GM18511 (cell line): ENCODE measurements at regions not wholly inside any gene's neighbourhood (a gene's known extent, or its start where the extent isn't known, plus 50 kb on each side); places are given as distances from the start of the nearest gene placed in this dataset.
"Not testable (repeated sequence)": the region's sequence is repeated elsewhere in the genome, so short reads cannot be mapped to it uniquely, and the experiment has no call there.

ENCODE experiments used
- ATAC-seq: cut with Tn5 transposase; IDR thresholded peaks from one replicate; pipeline ENCODE4 v1.9.1; 2021; ENCODE audit warnings: mild to moderate bottlenecking, moderate library complexity; ENCODE audit not compliant: unreplicated experiment

DNA sequence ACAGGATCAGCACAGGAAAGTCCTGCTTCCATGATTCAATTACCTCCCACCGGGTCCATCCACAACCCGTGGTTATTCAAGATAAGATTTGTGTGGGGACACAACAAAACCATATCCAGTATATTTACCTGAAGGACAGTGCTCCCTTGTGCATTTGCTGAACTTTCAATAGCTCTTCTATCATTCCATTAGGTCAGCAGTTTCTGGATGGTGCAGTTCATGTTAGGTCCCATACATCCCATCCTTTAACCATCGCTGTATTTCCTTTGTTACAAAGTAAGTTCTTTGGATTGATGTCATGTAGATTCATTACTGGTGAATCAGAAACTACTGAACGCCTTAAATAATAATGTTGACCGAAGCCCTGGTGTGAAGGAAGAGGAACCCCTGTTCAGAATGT lies 775.9 kb downstream of the TRIML1 start:
- ATAC-seq = no peak

DNA sequence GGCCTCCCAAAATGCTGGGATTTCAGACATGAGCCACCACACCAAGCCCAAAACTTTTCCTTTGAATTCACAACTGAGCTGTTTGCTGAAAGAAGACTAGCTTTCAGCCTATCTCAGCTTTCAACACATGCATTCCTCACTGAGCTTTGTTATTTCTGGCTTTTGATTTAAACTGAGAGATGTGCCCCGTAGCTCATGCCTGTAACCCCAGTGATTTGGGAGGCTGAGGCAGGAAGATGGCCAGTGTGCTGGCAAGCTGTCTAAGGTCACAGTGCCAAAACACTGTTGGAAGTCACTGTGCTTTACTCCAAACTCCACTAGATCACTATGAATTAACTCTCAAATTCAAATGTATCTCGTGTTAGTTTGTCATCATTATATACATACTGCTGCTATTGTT lies 779.5 kb downstream of the TRIML1 start:
- ATAC-seq = no peak

DNA sequence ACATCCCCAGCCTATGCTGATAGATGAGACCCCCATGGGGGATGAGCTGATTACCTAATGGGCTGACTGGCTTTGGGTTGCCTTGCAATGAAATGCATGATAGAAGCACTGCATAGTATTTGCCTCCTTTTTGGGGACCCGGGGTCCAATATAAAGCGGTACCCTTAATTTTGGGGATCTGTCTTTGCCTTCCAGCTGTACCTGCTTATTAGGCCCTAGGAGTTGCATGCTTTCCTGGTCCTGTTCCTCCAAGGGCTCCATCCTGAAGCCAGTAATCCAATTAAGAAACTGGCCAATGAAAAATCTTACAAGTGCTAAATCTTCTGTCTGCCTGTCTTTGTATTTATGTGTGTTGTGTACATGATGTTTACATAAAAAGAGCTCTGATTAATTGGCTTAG lies 791.6 kb downstream of the TRIML1 start:
- ATAC-seq = no peak

DNA sequence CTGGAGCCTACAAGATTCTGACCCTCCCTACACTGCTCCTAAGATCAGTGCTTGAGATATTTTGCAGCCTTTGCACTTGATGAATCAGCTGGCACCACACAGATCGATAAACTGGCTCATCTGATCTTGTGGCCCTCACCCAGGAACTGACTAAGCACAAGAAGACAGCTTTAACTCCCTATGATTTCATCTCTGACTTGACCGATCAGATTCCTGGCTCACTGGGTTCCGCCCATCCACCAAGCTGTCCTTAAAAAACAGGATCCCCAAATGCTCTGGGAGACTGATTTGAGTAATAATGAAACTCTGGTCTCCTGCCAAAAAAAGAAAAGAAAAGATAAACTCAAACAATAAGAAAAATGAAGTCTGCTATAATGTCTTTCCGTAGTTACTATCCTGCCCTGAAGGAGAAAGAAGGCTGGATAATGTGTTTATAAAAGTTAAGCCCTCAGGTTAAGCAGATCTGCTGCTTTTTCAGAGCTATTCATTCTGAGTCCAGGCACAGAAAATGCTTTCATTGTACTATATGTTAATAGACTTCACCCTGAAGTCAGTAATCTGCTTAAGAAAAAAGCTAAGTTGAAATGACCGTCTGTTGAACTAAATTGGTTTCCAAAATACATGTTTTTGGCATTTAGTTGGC lies 795.2 kb downstream of the TRIML1 start:
- no peak for ATAC-seq

DNA sequence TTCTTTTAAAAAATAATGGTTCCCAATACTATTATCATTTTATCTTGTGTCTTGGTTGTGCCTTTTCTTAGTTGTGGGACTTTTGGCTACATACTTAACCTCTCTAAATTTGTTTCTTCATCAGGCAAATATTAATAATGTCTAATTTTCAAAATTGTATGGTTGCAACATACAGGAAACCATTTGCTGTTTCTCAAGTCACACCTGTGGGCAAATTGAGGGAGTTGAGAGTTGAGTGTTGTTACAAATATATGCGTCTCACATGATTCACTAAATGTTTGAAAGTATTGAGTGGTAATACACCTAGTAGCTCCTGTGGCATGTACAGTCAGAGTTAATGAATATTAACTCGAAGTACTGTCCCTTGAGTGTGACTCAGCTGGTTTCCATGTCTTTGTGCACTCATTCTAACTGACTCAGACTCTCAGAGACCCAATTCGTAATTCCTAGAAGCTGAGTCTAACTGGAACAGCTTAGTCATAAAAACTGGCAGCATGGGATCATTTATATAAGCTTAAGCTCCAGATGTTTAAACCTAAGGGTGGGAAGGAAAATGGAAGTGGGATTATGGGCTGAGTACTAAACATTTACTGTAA lies 802.4 kb downstream of the TRIML1 start:
- ATAC-seq = no peak

DNA sequence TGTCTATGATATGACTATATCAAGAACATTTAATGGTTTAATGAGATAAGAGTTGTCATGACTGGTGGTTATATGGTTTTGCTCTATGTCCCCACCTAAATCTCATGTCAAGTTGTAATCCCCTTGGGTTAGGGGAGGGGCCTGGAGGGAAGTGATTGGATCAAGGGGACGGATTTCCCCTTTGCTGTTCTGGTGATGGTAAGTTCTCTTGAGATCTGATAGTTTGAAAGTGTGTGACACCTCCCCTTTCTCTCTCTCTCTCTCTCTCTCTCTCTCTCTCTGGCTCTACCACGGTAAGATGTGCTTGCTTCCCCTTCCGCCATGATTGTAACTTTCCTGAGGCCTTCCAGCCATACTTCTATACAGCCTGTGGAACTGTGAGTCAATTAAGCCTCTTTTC lies 803.4 kb downstream of the TRIML1 start:
- no peak for ATAC-seq

DNA sequence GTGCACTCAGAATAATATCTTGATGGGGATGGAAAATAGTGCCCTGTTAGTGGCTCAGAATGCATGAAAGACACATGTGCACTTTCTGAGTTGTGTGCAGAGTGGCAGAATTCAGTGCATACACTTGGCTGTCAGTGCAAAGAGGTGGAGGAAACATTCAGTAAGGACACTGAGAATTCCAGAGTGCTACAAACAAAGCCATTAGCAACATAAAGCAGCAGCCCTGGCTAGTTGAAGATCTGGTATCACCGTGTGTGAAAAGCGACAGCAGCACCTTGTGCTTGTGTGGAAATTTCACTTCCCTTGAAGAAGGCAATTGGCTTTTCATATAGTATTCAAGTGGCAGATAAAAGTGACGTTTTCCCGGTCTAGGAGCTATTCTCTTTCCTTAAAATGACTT lies 810.4 kb downstream of the TRIML1 start:
- ATAC-seq = no peak

DNA sequence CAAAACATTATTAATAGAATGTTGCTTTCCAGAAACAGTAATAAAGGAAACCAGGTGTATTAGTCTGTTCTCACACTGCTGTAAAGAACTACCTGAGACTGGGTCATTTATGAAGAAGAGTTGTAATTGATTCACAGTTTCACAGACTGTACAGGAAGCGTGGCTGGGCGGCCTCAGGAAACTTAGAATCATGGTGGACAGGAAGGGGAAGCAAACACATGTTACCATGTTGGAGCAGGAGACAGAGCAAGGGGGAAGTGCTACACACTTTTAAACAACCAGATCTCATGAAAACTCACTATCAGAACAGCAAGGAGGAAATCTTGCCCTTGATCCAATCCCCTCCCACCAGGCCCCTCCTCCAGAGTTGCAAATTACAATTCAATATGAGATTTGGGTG lies 815.8 kb downstream of the TRIML1 start:
- no peak for ATAC-seq

DNA sequence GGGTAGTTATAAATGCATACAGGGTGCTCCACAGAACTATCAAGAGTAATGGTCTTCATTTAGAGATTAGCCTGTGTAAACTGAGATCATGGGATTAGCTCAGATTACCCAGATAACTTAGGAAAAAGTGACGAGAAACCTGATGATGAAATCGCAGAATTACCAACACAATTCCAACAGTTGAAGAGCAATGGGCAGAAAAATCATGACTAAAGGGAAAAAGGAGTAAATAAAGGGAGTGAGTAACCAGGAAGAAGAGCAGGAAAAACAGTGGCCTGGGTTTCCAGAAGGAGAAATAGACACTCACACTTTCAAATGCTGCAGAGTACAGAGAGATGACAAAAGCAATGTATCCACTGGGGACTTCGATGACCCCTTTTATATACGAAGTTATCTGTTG lies 817.3 kb downstream of the TRIML1 start:
- no peak for ATAC-seq

DNA sequence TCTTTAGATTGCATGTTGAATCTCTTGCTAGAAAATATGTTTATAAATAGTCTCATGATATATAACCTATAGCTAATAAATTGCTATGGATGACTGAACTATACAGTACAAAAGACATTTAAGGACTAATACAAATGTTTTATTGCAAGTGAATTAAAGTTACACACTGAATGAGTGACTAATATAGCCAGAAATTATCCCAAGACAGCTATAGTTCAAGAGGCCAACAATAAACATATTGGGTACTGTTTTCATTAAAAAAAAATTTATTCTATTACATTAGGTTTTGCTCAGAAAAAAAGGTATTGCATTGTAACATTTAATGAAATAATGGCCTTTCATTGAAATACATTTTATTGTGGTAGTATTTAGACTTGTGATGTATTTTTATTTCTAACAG lies 819.1 kb downstream of the TRIML1 start:
- no peak for ATAC-seq

DNA sequence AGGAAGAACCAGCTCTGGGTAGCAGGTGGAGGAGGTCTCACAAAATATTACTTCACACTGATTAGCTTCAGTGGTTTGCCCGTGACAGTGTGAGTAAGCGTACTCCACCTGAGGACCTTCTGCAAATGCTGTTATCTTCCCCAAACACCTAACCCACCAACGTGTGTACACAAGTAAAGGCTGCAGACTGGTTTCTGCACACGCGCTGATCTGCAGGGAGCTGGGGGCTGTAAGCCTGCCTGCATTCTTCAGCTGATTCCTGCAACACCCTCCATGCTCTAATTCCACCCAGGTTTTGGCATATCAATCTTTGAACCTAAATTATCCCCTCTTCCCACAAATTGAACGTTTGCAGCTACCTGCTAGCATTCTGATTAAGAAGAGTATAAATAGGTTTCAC lies 820.2 kb downstream of the TRIML1 start:
- ATAC-seq = no peak

DNA sequence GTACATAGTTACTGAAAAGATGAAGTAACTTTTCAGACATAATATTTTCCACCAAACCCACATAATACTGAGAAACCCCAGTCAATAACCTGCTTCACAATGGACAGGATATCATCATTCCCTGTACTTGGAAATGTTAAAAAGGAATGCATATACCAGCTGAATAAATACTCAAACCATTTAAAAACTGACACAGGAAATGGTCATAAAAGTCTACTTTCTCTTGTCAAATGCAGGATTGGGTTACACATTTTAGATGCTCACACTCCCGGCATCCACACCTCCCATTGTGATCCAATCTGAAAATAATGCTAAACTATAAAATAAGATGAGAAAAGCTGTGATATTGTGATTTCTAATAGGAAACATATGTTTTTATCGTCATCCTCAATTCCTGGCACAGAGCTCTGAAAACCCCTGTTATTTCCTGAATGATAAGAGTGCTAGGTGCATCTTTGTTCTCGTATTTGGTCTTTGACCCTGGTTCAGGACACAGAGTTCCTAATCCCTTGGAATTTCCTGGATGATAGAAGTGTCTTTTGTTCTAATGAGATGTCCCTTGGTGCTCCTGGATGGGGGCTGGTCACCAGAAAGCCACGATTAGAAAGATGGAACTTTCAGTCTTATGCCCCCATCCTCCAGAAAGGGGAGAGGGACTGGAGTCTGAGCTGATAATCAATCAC lies 821.3 kb downstream of the TRIML1 start:
- ATAC-seq = no peak

DNA sequence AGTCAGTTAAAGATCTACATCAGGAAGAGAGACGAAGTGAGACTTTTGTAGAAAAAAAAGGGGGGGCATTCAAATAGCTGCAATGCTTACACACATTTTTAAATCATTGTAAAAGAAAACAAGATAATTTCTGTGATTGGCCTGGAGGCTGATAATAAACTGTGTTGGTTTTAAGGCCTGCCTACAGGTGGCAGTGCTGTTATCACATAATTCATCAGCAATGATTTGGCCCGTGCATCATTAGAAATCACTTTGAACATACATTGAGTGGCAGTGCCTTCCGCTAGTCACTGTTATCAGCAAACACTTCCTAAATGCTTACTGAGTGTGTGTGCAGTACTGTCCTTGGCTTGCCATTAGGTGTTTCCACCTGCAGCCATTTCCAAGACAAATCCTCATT lies 831.9 kb downstream of the TRIML1 start:
- ATAC-seq = no peak

DNA sequence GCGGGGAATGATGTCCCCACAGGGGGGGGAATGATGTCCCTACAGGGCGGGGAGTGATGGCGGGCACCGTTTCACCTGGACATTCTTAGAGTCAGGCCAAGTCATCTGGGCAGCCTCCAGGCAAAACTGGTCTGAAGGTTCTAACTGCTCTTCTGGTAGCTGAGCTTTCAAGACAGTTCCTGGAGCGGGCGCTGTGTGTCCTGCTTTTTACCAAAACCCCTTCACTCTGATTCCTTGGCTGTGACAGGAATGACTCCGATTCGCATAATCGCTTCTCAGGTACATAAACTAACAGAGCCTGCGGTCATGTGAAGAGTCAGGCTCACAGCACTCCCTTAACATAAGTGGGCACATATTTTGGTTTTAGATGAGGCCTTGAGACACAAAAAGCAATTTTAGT lies 836.0 kb downstream of the TRIML1 start:
- ATAC-seq = no peak

DNA sequence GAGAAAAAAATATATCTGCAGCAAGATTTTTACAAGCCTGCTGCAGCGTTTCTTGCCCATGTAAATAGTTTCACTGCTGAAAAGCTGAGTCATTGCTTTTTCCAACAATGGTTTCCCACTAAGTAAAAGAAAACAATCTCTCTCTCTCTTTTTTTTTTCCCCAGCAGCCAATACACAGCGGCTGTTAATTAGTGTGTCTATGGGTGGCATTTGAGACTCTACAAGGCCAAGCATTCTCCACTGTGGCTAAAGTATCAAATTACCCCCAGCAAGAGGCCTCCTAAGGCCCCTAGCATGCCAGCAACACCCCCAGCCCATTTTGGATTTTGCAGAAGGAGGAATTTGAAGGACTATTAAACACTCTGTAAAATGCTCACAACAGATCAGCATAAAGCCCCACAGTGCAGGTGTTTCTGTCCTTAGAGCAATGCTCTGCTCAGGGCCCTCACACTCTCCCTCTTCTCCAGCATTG lies 837.4 kb downstream of the TRIML1 start:
- no peak for ATAC-seq

DNA sequence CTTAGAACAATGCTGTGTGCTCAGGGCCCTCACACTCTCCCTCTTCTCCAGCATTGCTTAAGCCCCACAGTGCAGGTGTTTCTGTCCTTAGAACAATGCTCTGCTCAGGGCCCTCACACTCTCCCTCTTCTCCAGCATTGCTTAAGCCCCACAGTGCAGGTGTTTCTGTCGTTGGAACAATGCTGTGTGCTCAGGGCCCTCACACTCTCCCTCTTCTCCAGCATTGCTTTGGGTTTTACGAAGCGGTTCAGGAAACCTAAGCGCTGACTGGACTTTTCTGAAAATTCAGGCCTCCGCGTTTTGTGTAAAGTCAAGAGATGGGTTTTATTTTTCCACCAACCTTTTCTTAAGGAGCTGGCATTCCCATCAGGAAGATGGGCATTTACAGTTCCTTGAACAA lies 838.0 kb downstream of the TRIML1 start:
- ATAC-seq = not testable (repeated sequence)

DNA sequence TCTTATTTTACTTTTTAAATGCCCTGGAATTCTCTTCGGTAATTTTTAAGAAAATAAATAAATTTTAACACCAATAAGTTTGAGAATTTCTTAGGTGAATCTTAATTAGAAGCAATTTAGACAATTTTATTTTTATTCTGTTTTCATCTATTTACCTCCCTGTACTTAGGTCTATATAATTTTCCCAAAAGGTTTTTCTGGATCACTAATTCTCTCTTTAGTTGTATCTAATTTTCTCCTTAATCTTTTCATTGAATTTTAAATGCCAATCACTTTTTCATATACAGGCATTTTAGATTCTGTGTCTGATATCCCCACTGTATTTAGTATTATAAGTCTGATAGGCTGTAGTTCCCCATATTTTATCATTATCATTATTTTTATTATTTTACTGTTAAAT lies 845.3 kb downstream of the TRIML1 start:
- ATAC-seq = no peak

DNA sequence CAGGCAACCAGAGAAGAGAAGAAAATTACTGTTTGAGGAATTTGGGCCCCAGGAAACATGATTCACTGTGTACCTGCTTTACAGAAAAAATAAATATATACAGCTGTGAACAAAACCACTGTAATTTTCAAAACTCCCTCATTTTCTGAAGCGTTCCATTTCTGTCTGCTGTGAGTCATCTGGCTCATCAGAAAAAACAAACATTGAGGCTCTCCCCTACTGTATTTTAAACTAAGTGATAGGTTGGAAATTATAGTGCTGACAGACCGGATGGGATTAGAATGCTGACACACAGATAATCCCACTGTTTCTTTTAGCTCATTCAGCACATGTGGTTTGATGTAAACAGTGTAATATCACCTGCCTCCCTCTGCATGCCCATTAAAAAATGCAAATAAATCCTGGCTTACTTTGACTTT lies 847.0 kb downstream of the TRIML1 start:
- ATAC-seq = no peak

DNA sequence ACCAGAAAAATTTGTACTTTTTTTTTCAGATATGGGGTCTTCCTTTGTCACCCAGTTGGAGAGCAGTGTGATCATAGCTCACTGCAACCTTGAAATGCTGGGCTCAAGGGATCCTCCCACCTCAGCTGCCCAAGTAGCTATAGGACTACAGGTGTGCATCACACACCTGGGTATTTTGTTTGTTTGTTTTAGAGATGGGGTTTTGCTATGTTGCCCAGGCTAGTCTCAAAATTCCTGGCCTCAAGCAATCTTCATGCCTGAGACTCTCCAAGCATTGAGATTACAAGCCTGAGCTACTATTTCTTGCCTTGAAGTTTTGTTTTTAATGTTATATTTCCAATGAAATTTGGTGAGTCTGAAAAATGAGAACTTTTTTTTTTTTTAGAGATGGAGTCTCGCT lies 847.8 kb downstream of the TRIML1 start:
- ATAC-seq = no peak

DNA sequence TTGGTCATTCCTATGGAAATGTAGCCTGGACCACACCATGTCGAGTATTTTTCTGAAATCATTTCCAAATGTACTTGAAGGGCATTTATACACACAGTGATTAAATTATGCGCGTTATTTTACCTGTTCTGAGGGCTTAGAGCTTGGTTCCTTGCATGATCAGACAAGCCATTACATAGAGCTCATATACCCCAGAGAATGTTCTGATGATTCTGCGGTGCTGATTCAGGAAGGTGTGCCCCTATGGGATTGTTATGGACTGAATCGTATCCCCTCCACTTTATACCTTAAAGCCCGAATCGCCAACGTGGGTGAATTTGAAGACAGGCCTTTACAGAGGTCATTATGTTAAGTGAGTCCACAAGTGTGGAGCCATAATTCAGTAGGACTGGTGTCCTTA lies 848.9 kb downstream of the TRIML1 start:
- no peak for ATAC-seq

DNA sequence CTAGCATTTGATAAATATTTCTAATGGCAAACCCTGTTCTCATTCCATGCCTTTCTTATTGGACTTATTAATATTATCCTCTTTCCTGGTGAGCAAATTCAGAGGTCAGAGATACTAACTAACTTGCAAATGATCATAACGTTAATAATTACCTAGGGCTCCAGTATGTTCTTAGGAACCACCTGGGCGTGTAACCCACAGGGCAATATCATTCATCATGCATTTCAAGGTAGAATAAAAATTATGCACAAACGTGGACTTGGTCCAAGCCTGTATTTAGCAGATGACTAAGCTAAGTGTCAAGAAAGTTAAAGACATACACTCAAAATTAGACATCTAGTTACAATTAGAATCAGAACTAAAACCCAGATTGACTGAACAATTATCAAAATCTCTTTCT lies 850.1 kb downstream of the TRIML1 start:
- ATAC-seq = no peak

DNA sequence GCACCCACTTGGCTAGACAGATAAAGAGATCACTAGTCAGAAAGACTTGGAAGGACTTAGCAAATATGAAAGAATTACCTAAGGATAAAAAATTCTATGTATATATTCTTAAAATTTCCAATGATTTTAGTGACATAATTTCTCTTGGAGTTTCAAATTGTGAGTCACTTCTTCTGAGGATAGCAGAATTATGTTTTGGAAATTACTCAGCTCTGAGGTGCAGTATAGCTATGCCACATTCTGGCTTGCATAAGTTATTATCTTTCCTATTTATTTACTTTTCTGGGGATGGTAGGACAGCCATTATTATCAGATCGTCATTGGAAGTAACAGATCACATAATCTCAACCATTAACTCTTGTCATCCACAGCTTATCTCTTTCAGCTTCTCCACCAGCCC lies 853.5 kb downstream of the TRIML1 start:
- ATAC-seq = no peak
